ENCODE measurements at regions not wholly inside any gene's neighbourhood (a gene's known extent, or its start where the extent isn't known, plus 50 kb on each side); places are given as distances from the start of the nearest gene placed in this dataset.

- TF ChIP-seq CTCF (IDR thresholded peaks at IDR 0.05; ENCODE audit: extremely low read depth, missing control alignments), result no peak
- no peak for DNase-seq (ENCODE audit: low spot score)
These were observed 469.8 kb upstream of the CCL2 start for GRCh38 chr17:33785281-33785680.

GRCh38 chr17:33786478-33786877, 468.6 kb upstream of the CCL2 start:
- DNase-seq (ENCODE audit: low spot score), result no peak
- no peak for TF ChIP-seq CTCF (IDR thresholded peaks at IDR 0.05; ENCODE audit: extremely low read depth, missing control alignments)

GRCh38 chr17:33789658-33790057, 465.4 kb upstream of the CCL2 start:
- no peak for TF ChIP-seq CTCF (IDR thresholded peaks at IDR 0.05; ENCODE audit: extremely low read depth, missing control alignments)
- no peak for DNase-seq (ENCODE audit: low spot score)

GRCh38 chr17:33797181-33797580, 457.9 kb upstream of the CCL2 start:
- no peak for DNase-seq (ENCODE audit: low spot score)
- no peak for TF ChIP-seq CTCF (IDR thresholded peaks at IDR 0.05; ENCODE audit: extremely low read depth, missing control alignments)

- no peak for DNase-seq (ENCODE audit: low spot score)
- TF ChIP-seq CTCF (IDR thresholded peaks at IDR 0.05; ENCODE audit: extremely low read depth, missing control alignments), result no peak
These were observed 456.8 kb upstream of the CCL2 start for GRCh38 chr17:33798308-33798707.

GRCh38 chr17:33802349-33803198, 452.5 kb upstream of the CCL2 start:
- TF ChIP-seq CTCF (IDR thresholded peaks at IDR 0.05; ENCODE audit: extremely low read depth, missing control alignments), result no peak
- no peak for DNase-seq (ENCODE audit: low spot score)

GRCh38 chr17:33803199-33803685, 451.8 kb upstream of the CCL2 start:
- TF ChIP-seq CTCF (IDR thresholded peaks at IDR 0.05; ENCODE audit: extremely low read depth, missing control alignments), result no peak
- DNase-seq (ENCODE audit: low spot score), result no peak
